GF-D8 (cell line): ENCODE measurements at regions not wholly inside any gene's neighbourhood (a gene's known extent, or its start where the extent isn't known, plus 50 kb on each side); places are given as distances from the start of the nearest gene placed in this dataset.

ENCODE experiments used
- DNase-seq: peaks from one replicate; lab custom pipeline; 2025; lab: John Stamatoyannopoulos, UW

GRCh38 chr3:124671106-124671505, 59.1 kb upstream of the UMPS start:
- peak; percentile 13 for DNase-seq

GRCh38 chr3:124674336-124674735, 55.9 kb upstream of the UMPS start:
- DNase-seq, result no peak

- DNase-seq, result no peak
These were observed 54.0 kb upstream of the UMPS start for GRCh38 chr3:124676236-124676635.

- DNase-seq, result no peak
These were observed 51.1 kb upstream of the UMPS start for GRCh38 chr3:124679048-124679638.
